Choroid plexus epithelial cell (primary cell): ENCODE measurements at regions not wholly inside any gene's neighbourhood (a gene's known extent, or its start where the extent isn't known, plus 50 kb on each side); places are given as distances from the start of the nearest gene placed in this dataset.

Experiments used
- DNase-seq: peaks from one replicate; pipeline ENCODE4 v3.0.0-alpha.2; 2010; ENCODE audit warnings: low read depth
- H3K4me3 ChIP-seq: 2 replicates; pipeline ENCODE4 v1.5.1; 2011; ENCODE audit warnings: low read depth, mild to moderate bottlenecking, control low read depth, low read length, moderate library complexity
- TF ChIP-seq, protein P1 (sequence below): conservative IDR thresholded peaks from 2 replicates; pipeline ENCODE4 v1.5.1; 2011; ENCODE audit warnings: low read depth, mild to moderate bottlenecking, control low read depth, inconsistent platforms, low read length, moderate library complexity

DNA sequence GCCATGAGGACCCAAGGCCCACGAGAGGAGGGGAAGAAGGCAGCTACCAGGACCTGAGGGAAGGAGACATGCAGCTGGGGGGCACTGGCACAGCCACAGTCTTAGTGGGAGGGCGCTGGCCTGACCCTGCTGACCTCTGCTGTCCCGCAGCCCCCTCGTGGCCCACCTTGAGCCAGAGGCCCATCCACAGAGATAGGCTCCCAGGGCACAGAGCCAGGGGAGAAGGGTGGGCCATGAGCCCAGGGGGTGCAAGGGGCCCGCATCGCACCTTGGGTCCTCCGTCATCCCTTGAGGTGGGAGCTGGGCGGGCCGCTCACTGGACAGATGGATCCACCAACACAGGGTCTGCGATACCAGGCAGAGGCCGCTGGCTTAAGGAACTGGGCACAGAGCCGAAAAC is 387.7 kb upstream of the PFKP start:
- TF ChIP-seq, protein P1, sequence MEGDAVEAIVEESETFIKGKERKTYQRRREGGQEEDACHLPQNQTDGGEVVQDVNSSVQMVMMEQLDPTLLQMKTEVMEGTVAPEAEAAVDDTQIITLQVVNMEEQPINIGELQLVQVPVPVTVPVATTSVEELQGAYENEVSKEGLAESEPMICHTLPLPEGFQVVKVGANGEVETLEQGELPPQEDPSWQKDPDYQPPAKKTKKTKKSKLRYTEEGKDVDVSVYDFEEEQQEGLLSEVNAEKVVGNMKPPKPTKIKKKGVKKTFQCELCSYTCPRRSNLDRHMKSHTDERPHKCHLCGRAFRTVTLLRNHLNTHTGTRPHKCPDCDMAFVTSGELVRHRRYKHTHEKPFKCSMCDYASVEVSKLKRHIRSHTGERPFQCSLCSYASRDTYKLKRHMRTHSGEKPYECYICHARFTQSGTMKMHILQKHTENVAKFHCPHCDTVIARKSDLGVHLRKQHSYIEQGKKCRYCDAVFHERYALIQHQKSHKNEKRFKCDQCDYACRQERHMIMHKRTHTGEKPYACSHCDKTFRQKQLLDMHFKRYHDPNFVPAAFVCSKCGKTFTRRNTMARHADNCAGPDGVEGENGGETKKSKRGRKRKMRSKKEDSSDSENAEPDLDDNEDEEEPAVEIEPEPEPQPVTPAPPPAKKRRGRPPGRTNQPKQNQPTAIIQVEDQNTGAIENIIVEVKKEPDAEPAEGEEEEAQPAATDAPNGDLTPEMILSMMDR: no peak
- DNase-seq: no peak

DNA sequence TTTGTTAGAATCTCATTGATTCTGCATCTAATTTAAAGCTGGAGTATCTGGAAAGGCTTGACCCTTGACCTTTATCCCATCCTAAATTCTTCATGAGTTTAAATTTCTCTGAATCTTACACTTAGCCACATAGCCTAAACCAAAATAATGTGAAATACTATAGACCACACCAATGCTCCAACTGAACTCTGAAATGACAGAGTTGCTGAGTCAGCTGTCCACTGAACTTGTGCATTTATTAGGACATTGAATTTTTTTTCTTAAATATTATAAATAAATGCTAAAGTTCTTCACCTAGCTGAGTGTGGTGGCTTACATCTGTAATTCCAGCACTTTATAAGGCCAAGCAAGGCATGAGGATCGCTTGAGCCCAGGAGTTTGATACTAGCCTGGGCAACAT is 390.9 kb upstream of the PFKP start:
- DNase-seq: no peak
- no peak overlapping the region for H3K4me3 ChIP-seq
- TF ChIP-seq, protein P1: no peak

More for the DNA sequence above, 387.7 kb upstream of the PFKP start:
- H3K4me3 ChIP-seq: no peak overlapping the region

DNA sequence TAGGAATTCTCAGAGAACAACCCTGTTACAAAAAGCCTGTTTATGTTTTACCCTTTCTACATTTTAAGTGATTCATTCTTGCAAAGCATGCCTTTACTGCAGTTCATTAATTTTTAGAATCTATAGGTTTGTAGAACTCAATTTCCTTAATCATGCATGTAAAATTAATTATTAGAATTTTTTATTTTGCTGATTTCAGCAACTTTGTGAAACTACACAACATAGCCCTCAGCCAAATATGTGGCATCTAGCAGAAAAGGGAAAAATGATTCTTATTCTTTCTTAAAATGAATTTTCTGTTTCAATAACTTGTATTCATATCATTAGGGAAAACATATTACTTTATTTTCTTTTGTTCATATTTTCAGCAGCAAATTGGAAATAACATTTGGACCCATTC is 392.9 kb upstream of the PFKP start:
- TF ChIP-seq, protein P1: no peak
- H3K4me3 ChIP-seq: no peak overlapping the region
- no peak for DNase-seq

DNA sequence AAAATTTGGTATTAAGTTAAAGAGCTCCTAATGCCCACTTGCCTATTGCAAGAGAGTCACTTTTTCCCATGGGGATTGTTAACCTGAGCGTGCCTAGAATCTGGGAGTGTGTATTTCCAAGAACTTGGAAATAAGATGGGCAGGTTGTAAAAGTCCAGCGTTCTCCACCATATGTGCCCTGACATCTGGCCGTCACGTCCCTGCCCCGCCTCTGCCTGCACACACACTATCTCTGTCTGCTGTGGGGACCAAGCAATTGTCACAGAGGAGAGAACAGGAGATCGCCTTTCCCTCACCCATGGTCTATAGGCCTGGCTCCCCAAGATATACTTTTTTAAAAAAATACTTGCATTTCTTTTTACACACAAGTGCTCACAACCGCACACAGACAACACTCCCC is 396.5 kb upstream of the PFKP start:
- TF ChIP-seq, protein P1: no peak
- no peak overlapping the region for H3K4me3 ChIP-seq
- no peak for DNase-seq

DNA sequence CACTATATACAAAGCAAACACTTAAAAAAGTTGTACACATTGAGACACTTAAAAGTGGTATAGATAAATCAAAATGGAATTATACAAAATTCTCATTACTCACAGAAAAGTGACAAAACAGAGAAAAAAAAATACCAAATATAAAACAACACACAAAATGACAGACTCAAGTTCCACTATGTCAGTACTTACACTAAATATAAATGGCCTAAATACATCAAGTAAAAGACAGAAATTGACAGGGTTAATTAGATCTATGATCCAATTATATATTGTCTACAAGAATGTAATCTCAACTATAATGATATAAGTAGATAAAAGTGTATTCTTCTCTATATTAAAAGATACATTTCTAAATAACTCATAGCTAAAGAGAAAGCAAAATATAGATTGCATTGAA is 401.6 kb upstream of the PFKP start:
- TF ChIP-seq, protein P1: no peak
- H3K4me3 ChIP-seq: no peak overlapping the region
- no peak for DNase-seq

GRCh38 chr10:2660276-2660675 is 407.1 kb upstream of the PFKP start:
- TF ChIP-seq, protein P1: no peak
- no peak overlapping the region for H3K4me3 ChIP-seq
- DNase-seq: no peak

DNA sequence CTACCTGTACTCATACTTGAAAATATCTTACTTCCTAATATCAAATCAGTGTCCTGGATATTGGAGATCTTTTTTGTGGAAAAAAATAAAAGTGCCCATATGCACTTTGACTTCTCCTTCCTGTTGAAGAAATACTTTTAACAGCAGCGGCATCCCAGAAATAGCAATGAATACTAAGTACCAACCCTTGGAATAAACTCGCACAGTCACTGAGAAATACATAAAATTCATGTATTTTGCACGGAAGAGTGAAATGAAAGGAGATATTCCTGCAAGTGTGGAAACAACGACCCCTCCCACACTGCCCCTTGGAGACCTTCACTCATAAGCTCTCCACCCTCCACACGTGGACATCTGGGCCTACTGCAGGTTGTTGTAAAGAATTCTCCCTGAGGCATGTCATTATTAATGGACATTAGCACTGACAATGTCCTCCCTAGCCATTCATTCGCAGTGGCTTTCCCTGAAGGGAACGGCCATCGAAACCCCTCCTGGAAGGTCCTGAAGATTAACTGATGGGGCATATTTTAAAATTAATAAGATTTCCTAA is 407.6 kb upstream of the PFKP start:
- no peak overlapping the region for H3K4me3 ChIP-seq
- no peak for DNase-seq
- TF ChIP-seq, protein P1: no peak
